GM13976 (cell line): ENCODE measurements at regions not wholly inside any gene's neighbourhood (a gene's known extent, or its start where the extent isn't known, plus 50 kb on each side); places are given as distances from the start of the nearest gene placed in this dataset.

ENCODE experiments used
- DNase-seq: peaks from one replicate; pipeline ENCODE4 v3.0.0; 2012; ENCODE audit warnings: low spot score
- in situ Hi-C: fragments of 300-500 bp; cut with MboI; formaldehyde crosslinking; loops from one replicate; pipeline ENCODE4 v1.12.0; 2022; ENCODE audit warnings: low sequenced_read_pairs, mixed read lengths, inconsistent platforms; ENCODE audit not compliant: unreplicated experiment
- TF ChIP-seq, protein P1 (sequence below): IDR thresholded peaks from 2 replicates; pipeline ENCODE4 v1.5.1; 2012; ENCODE audit warnings: borderline replicate concordance, mild to moderate bottlenecking; ENCODE audit not compliant: insufficient read depth; ENCODE audit errors: extremely low read depth, missing control alignments, control extremely low read depth

DNA sequence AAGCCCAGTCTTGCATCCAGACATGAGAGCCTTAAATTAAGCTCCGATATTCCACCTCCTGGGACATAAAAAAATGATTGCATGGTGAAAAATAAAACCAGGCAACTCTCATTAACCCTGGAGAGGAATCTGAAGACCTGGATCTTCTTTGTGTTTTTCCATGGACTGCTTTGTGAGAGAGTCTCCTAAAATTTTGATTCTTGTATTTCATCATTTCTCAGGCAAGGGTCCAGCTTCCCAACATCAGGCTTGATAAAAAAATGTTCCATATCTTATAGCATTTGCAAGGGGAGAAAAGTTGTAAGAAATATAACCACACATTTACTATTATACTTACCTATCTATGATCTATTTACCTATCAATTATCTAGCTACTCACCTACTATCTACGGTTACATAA is 327.5 kb upstream of the SPHKAP start:
- in situ Hi-C loops = no loop called here
- TF ChIP-seq, protein P1, sequence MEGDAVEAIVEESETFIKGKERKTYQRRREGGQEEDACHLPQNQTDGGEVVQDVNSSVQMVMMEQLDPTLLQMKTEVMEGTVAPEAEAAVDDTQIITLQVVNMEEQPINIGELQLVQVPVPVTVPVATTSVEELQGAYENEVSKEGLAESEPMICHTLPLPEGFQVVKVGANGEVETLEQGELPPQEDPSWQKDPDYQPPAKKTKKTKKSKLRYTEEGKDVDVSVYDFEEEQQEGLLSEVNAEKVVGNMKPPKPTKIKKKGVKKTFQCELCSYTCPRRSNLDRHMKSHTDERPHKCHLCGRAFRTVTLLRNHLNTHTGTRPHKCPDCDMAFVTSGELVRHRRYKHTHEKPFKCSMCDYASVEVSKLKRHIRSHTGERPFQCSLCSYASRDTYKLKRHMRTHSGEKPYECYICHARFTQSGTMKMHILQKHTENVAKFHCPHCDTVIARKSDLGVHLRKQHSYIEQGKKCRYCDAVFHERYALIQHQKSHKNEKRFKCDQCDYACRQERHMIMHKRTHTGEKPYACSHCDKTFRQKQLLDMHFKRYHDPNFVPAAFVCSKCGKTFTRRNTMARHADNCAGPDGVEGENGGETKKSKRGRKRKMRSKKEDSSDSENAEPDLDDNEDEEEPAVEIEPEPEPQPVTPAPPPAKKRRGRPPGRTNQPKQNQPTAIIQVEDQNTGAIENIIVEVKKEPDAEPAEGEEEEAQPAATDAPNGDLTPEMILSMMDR = no peak
- DNase-seq = no peak

DNA sequence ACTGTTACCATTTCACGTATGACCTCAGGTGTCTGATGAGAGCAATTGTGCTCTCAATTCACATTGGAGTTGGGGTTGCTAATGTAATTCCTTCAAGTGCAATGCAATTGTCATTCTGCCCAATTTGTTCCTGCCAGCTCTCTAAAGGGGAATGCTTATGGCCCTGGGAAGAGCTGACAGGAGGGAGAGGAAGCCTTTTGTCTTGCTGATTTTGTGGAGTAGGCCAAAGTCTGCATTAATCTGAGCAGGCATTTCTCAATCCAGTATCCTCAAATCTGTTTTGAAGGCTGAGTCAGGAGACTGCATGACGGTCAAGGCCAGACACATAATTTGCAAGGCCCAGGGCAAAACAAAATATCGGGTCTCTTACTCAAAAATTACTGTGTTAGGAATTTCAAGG is 326.4 kb upstream of the SPHKAP start:
- TF ChIP-seq, protein P1 = no peak
- in situ Hi-C loops = no loop called here
- no peak for DNase-seq

DNA sequence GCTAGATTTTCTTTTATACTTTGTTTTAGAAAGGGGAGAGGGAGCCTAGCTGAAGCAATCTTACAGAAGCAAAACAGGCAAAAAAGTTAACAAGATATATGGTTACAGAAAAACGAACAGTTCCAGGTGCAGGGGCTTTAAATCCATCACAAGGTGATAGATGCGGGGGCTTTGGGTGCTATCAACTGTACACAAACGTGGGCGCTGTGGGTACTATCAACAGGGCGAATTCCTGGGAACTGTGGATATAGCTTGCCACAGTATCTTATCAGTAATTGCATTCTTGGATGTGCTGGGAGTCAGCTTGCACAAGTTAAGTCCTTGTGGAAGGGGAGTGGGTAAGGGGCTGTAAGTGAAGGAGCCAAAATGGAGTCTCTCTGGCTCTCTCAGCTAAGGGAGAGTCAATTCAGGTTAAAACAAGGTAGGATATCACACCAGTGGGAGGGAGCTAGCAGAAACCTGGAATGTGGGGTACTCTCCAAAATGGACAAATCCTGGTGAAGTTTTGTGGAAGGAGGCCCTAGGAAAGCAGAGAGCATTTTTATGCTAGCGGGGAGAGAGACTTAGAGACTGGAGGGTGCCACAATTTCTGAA is 325.8 kb upstream of the SPHKAP start:
- no peak for DNase-seq
- TF ChIP-seq, protein P1 = no peak
- in situ Hi-C loops = no loop called here

DNA sequence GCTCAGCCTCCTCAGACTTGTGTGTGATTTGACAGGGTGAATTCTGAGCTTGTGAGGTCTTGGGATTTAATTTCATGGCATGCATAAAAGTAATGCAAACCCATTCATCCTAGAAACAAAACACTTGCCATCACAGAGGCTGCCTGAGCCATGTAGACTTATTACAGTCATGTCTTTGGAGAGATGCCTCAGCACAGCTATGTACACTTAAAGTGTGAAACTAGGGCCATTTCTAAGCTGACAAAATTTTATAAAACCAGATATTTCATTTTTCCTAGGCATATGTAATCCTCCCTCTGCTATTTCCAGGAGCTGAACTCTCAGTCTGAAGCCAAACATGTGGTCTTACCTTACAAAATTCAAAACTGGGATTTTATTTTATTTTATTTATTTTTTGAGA is 322.2 kb upstream of the SPHKAP start:
- TF ChIP-seq, protein P1 = no peak
- no peak for DNase-seq
- in situ Hi-C loops = no loop called here

DNA sequence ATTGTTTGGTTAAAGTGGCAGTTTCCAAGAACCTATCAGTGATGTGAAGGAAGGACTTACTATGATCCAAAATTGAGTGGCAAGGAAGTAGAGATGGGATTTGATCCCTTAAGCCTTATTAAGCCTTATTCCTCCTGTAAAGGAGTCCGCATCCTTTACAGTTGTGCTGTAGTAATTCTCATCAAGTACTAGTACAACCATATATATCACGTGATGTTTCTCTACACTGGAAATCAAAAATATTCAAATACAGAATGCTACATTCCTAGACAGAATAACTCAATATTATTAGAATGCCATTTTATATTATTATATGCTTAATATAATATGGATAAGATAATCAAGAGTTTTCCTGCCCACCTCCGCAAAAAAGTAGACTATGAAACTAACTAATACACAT is 312.4 kb upstream of the SPHKAP start:
- in situ Hi-C loops = no loop called here
- TF ChIP-seq, protein P1 = no peak
- no peak for DNase-seq

DNA sequence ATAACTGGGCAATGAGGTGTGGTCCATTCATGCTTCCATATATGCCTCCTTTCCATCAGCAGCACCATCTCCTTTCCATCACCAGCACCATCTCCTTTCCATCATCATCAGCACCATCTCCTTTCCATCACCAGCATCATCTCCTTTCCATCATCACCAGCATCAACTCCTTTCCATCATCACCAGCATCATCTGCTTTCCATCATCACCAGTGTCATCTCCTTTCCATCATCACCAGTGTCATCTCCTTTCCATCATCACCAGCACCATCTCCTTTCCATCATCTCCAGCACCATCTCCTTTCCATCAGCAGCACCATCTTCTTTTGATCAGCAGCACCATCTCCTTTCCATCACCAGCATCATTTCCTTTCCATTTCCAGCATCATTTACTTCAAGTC is 297.5 kb upstream of the SPHKAP start:
- in situ Hi-C loops = no loop called here
- TF ChIP-seq, protein P1 = no peak

More for the DNA sequence above, 297.5 kb upstream of the SPHKAP start:
- DNase-seq = no peak
